ENCODE measurements at regions not wholly inside any gene's neighbourhood (a gene's known extent, or its start where the extent isn't known, plus 50 kb on each side); places are given as distances from the start of the nearest gene placed in this dataset.

DNA sequence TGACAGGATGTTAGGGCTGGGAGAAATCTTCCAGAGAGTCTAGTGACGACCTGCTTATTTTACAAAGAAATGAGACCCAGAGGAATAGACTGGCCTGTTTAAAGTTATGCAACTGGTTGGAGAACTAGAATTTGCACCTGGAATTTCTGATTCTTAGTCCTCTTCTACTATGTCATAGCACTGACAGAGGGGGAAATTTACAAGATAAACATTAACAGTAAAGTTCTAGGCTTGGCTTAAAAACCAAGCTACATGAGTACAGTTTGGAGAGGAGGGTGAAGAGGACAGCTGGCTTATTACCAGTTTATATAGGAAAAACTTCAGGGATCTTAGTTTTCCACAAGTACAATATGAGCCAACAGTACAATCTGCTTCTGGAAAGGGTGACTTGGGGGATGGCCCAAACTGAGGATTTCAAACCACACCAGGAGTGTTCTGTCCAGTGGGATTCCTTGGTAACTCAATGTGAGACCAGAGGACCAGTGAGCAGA is 269.6 kb downstream of the CD109 start:
- TF ChIP-seq, protein P1, sequence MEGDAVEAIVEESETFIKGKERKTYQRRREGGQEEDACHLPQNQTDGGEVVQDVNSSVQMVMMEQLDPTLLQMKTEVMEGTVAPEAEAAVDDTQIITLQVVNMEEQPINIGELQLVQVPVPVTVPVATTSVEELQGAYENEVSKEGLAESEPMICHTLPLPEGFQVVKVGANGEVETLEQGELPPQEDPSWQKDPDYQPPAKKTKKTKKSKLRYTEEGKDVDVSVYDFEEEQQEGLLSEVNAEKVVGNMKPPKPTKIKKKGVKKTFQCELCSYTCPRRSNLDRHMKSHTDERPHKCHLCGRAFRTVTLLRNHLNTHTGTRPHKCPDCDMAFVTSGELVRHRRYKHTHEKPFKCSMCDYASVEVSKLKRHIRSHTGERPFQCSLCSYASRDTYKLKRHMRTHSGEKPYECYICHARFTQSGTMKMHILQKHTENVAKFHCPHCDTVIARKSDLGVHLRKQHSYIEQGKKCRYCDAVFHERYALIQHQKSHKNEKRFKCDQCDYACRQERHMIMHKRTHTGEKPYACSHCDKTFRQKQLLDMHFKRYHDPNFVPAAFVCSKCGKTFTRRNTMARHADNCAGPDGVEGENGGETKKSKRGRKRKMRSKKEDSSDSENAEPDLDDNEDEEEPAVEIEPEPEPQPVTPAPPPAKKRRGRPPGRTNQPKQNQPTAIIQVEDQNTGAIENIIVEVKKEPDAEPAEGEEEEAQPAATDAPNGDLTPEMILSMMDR (IDR thresholded peaks at IDR 0.05), result no peak
- no peak for TF ChIP-seq EP300 (IDR thresholded peaks at IDR 0.05; ENCODE audit: low read depth)

All from transverse colon (tissue), 3 donors.